ENCODE measurements at regions not wholly inside any gene's neighbourhood (a gene's known extent, or its start where the extent isn't known, plus 50 kb on each side); places are given as distances from the start of the nearest gene placed in this dataset.

DNA sequence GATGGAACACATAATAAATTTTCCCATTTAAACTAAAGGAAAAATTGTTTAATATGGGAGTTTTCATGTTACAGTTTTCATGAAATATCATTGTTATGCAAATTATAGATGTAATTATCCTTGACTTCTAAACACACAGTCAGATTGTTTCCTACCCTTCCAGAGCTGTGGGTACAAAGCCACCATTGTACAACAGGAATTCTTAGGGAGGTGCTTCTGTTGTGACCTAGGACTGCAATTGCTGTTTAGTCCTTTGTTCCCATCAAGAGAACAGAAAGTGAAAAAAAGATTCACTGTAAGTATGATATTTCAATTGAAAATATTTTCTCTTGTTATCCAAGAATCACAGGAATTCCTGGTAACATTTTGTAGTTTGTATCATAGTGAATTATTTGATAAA is 455.3 kb upstream of the NAALADL2 start:
- Histone ChIP-seq H3K27me3 (no peaks in the 10 kb centered on the region), H3K27ac (no peak overlapping the region), H3K9me3 (no peaks in the 10 kb centered on the region), H3K4me1 (no peaks in the 10 kb centered on the region), H3K36me3 (no peaks in the 10 kb centered on the region), H3K4me3 (no peak overlapping the region)
- intact Hi-C loops (cut with DNase I; ENCODE audit: low total_unique reads), result no loop called here
- TF ChIP-seq CTCF (IDR thresholded peaks at IDR 0.05) (no peak), POLR2AphosphoS5 (IDR thresholded peaks at IDR 0.05) (no peak), EP300 (IDR thresholded peaks at IDR 0.05; ENCODE audit: low read depth) (no peak), POLR2A (IDR thresholded peaks at IDR 0.05) (no peak)
- no peak for DNase-seq
- in situ Hi-C loops (cut with MboI; ENCODE audit: low pct_ligation_motif_present in 1 of 4, low pct_unique_long_range_greater_than_20kb in 1 of 4, low sequenced_read_pairs in 3 of 4), result no loop called here

GRCh38 chr3:174408310-174408709 is 450.8 kb upstream of the NAALADL2 start:
- in situ Hi-C loops (cut with MboI; ENCODE audit: low pct_ligation_motif_present in 1 of 4, low pct_unique_long_range_greater_than_20kb in 1 of 4, low sequenced_read_pairs in 3 of 4), result no loop called here
- DNase-seq, result no peak
- H3K9me3 ChIP-seq, result no peaks in the 10 kb centered on the region
- WGBS, 2 donors (ENCODE audit: low coverage in 1 of 2), result 69 to 82% methylated on average over 4 to 14 of the region's 14 CpGs
- TF ChIP-seq CTCF (IDR thresholded peaks at IDR 0.05) (no peak), EP300 (IDR thresholded peaks at IDR 0.05; ENCODE audit: low read depth) (no peak), POLR2A (IDR thresholded peaks at IDR 0.05) (no peak), POLR2AphosphoS5 (IDR thresholded peaks at IDR 0.05) (no peak)
- H3K27me3 ChIP-seq, result no peaks in the 10 kb centered on the region
- no peaks in the 10 kb centered on the region for H3K36me3 ChIP-seq
- no peak overlapping the region for H3K4me3 ChIP-seq
- intact Hi-C loops (cut with DNase I; ENCODE audit: low total_unique reads), result no loop called here
- H3K4me1 ChIP-seq, result no peaks in the 10 kb centered on the region
- no peak overlapping the region for H3K27ac ChIP-seq

- Histone ChIP-seq H3K36me3 (no peaks in the 10 kb centered on the region), H3K27me3 (no peaks in the 10 kb centered on the region), H3K9me3 (no peaks in the 10 kb centered on the region), H3K27ac (no peak overlapping the region), H3K4me1 (no peaks in the 10 kb centered on the region), H3K4me3 (no peak overlapping the region)
- TF ChIP-seq POLR2AphosphoS5 (IDR thresholded peaks at IDR 0.05), result no peak
- no peak for TF ChIP-seq CTCF (IDR thresholded peaks at IDR 0.05)
- no peak for TF ChIP-seq POLR2A (IDR thresholded peaks at IDR 0.05)
- no peak for TF ChIP-seq EP300 (IDR thresholded peaks at IDR 0.05; ENCODE audit: low read depth)
- no peak for DNase-seq
- in situ Hi-C loops (cut with MboI; ENCODE audit: low pct_ligation_motif_present in 1 of 4, low pct_unique_long_range_greater_than_20kb in 1 of 4, low sequenced_read_pairs in 3 of 4) (no loop called here), intact Hi-C loops (cut with DNase I; ENCODE audit: low total_unique reads) (no loop called here)
- WGBS, 2 donors (ENCODE audit: low coverage in 1 of 2), result 49 to 92% methylated on average over 3 of the region's 3 CpGs
These were observed 449.9 kb upstream of the NAALADL2 start for GRCh38 chr3:174409086-174409743.

DNA sequence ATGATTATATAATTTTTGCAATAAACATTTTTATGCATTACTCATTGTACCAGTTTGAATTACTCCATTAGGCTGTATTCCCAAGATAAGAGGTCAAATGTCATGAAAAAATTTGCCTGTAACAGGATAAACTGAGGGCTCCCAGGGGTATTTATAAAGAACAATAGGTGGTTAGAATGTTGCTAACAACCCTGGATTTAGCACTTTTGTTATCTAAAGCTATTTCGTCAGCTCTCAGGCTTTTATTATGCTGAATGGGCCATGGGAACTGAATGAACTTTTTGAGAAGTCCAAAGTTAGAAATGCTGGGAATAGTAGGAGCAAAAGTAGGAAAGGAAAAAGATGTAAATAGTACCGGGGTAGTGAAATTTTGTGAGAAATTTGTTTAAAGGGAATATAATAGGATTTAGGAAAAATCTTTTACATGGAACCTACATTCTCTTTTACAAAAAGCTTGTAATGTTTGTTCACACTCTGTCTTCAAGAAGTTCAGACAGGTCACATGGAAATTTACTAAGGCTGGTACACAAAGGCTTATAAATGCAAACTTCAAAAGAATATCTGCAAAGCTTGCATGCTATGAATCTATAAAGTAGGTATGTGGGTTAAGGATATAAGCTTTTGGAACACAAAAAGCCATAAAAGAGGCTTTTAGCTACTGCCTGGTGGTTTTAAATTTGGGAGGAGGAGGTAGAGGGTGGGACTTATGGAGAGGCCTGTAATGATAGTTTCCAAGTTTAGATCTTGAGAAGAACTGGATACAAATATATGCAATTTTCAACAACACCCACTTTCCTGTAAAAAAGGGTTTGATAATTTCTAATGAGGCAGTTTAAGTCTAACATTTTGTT is 445.8 kb upstream of the NAALADL2 start:
- Histone ChIP-seq H3K27ac (no peak overlapping the region), H3K4me1 (no peaks in the 10 kb centered on the region), H3K9me3 (no peaks in the 10 kb centered on the region), H3K36me3 (no peaks in the 10 kb centered on the region), H3K27me3 (no peaks in the 10 kb centered on the region), H3K4me3 (no peak overlapping the region)
- 62 to 80% methylated on average over 2 of the region's 2 CpGs for WGBS, 2 donors (ENCODE audit: low coverage in 1 of 2)
- in situ Hi-C loops (cut with MboI; ENCODE audit: low pct_ligation_motif_present in 1 of 4, low pct_unique_long_range_greater_than_20kb in 1 of 4, low sequenced_read_pairs in 3 of 4) (no loop called here), intact Hi-C loops (cut with DNase I; ENCODE audit: low total_unique reads) (no loop called here)
- TF ChIP-seq EP300 (IDR thresholded peaks at IDR 0.05; ENCODE audit: low read depth) (no peak), POLR2AphosphoS5 (IDR thresholded peaks at IDR 0.05) (no peak), CTCF (IDR thresholded peaks at IDR 0.05) (no peak), POLR2A (IDR thresholded peaks at IDR 0.05) (no peak)
- no peak for DNase-seq

Measured in transverse colon (tissue), 4 donors.